NOMO-1 treated with DMSO at 0.1 percent for 48 hours (cell line): ENCODE measurements at regions not wholly inside any gene's neighbourhood (a gene's known extent, or its start where the extent isn't known, plus 50 kb on each side); places are given as distances from the start of the nearest gene placed in this dataset.
"Not testable (repeated sequence)": the region's sequence is repeated elsewhere in the genome, so short reads cannot be mapped to it uniquely, and the experiment has no call there.

Source experiments
- DNase-seq: peaks from one replicate; lab custom pipeline; 2025; ENCODE audit not compliant: unreplicated experiment; lab: John Stamatoyannopoulos, UW

- DNase-seq = not testable (repeated sequence)
Measured at GRCh38 chr1:146729642-146730344, 208.3 kb upstream of the NBPF12 start.

- not testable (repeated sequence) for DNase-seq
Measured at GRCh38 chr1:146715054-146715453, 223.1 kb upstream of the NBPF12 start.

GRCh38 chr1:146710838-146711521 is 227.1 kb upstream of the NBPF12 start:
- DNase-seq = peak; percentile 33

- DNase-seq = not testable (repeated sequence)
Measured at GRCh38 chr1:146709302-146709701, 228.8 kb upstream of the NBPF12 start.

GRCh38 chr1:146704162-146704724 is 233.9 kb upstream of the NBPF12 start:
- DNase-seq = not testable (repeated sequence)

DNA sequence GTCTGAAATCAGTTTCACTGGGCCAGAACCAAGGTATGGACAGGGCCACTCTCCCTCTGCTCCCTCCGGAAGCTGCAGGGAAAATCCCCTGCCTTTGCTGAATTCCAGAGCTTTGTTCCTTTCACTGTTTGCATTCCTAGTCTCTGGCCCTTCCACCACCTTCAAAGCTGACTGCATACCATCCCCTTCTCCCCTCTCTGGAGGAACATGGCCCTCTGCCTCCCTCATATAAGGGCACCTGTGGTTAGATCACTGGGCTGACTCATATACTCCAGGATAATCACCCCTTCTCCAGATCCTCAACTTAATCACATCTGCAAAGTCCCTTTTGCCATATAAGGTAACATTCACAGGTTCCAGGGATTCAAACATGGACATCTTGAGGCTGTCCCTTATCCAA is 236.8 kb upstream of the NBPF12 start:
- DNase-seq = not testable (repeated sequence)

DNA sequence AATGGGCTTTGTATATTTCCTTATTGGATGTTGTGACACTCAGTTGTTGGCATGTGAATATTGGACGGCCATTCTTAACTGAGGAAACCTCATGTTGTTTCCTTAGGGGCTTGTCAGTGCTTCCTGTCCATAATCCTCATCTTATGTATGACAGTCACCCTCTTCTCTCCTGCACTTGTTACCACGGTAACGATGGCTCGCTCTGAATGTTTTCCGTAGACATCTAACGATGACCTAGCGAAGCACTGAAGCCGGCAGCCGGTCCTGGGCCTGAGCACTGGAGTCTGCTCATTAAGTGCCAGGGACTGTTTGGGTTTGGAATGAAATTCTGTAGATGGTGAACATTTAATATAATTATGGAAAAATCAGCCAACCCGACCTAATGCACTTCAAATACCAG is 242.7 kb upstream of the NBPF12 start:
- DNase-seq = not testable (repeated sequence)

DNA sequence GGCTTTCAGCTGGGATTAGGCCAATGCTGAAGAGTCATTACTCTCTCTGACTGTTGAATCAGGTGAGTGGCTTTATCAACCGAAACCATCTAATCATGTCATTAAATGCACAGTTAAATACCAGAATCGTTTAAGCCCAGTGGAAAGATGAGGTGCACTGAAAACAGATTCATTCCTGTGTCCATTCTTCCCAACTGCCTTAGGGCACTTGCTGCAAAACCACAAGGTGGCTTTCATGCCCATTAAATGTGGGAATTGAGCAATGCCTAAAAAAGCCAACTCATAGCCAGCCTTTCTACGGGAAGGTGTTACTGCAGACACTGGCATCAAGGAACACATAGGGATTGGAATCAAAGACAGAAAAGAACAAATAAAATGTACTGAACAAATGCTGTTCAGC is 246.3 kb upstream of the NBPF12 start:
- not testable (repeated sequence) for DNase-seq

DNA sequence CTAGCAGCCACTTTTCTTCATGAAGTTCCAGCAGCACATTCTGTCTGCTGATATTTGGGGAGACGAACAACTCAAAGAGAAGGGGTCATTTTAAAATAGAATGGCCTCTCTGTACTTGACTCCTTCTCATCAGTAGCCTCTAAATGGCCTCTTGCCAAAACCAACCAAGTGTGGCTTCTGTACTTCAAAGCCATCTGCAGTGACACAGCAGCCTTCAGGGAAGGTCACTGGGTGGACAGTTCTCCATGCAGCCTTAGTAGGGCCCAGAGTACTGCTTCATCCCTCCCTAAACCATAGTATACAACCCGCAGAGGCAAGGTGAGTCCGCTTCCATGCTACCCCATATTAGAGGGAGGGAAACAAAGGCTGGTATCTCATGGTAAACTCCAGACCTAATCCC is 249.2 kb upstream of the NBPF12 start:
- not testable (repeated sequence) for DNase-seq

DNA sequence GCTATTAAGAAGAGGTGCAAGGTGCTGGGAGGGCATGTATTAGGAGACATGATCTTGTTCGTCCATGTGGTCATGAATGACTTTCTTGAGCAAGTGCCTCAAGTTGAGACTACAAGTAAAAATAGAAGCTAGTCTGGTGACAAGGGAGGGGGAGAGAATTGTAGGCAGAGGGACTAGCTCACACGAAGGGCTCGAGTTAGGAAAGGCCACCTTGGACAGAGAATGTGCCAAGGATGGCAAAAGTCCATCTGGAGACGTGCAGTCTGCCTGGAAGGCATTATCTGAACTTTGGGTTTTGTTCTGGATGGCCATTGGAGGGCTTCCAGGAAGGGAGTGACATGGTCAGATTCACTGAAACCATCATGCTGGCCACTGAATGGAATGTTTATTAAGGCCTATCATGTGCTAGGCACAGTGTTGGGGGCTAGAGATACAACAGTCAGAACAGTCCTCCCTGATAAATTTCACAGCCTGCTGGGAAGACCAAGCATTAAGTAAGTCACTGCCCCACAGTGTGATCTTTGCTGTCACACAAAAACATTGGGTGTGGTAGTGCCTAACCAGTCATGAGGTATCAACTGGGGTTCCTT is 251.3 kb upstream of the NBPF12 start:
- DNase-seq = not testable (repeated sequence)

DNA sequence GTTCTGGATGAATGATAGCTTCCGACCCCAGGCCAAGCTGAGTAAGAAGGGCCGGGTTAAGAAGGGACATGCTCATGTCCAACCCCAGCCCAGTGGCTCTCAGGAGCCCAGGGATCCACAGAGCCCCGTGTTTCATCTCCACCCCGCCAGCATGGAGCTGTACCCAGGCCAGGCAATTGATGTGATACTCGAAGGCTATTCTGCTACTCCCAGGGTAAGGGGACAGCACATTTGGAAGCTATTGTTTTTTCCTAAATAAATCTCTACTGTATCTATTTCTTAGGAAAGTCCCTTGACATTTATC is 255.0 kb upstream of the NBPF12 start:
- DNase-seq = not testable (repeated sequence)

GRCh38 chr1:146682227-146683125 is 255.6 kb upstream of the NBPF12 start:
- DNase-seq = not testable (repeated sequence)

- DNase-seq = peak; percentile 66
Measured at GRCh38 chr1:146673729-146674299, 264.3 kb upstream of the NBPF12 start.

GRCh38 chr1:146672608-146673007 is 265.5 kb upstream of the NBPF12 start:
- not testable (repeated sequence) for DNase-seq

DNA sequence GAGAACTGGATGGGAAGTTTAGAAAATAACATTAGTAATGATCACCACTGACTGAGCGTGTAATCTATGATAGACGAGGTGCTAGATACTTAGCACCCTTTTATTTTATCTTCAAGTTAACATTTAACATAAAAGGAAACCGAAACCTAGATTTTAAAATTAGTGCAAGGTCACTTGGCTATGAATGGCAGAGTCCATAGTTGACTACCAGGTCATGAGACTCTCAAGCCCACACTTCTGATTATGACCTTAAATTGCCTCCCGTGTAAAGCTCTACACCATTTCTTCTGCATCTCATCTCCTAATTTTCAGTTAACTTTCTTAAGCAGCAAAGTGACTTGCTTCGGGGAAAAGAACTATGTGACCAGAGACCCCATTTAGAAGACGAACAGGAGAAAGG is 266.5 kb upstream of the NBPF12 start:
- not testable (repeated sequence) for DNase-seq

DNA sequence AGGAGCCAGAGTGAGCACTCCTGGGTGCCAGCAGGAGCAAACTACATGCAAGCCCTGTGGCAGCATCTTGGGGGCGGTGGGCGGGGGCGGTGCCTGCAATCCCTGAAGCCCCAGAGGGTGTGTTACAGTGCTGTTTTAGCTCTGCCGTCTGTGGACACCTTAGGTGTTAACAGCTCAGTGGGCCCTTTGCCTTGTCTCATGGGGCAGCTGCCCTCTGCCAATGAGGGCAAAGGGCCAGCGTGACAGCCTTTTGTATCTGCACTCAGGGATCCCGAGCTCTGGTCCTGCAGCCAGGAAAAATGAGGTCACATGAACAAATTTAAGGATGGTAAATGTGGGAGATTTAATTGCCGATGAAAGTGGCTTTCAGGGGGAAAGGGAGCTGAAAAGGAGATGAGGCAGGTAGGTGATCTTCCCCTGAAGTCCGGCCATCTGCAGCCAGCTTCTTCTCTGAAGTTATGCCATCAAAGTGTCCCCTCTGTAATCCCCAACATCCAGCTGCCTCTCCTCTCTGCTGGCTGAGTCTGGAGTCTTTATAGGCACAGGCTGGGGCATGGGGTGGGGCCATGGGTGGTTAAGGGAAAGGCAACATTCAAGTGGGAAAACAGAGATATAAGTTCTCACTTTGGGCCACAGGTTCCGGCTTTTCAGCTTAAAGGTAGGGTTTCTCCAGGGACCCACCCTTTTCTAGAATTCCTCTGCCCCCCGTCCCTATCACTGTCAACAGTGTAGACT is 267.1 kb upstream of the NBPF12 start:
- not testable (repeated sequence) for DNase-seq

DNA sequence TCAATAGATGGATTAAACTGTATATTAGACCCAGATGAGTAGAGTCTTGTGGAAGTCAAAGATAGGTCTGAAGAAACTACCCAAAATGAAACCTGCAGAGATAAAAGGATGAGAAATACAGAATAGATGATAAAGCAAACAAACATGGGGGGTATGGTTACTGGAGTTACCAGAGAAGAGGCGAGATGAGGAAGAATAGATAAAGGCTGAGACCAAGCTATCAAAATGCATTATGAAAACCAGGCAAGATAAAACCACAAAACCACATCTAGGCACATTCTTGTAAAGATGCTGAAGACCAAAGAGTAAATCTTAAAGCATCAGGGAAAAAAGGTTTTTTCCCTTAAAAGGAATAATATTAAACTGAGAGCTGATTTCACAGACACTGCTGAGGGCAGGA is 271.8 kb upstream of the NBPF12 start:
- not testable (repeated sequence) for DNase-seq

GRCh38 chr1:146660242-146660641 is 277.9 kb upstream of the NBPF12 start:
- not testable (repeated sequence) for DNase-seq

GRCh38 chr1:146656356-146657060 is 281.6 kb upstream of the NBPF12 start:
- DNase-seq = not testable (repeated sequence)
